Adrenal gland (tissue), 9 donors: ENCODE measurements at regions not wholly inside any gene's neighbourhood (a gene's known extent, or its start where the extent isn't known, plus 50 kb on each side); places are given as distances from the start of the nearest gene placed in this dataset.

Experiments used
- DNase-seq, 7 donors: peaks; one replicate each; pipeline ENCODE4 v3.0.0-alpha.2; 2019 to 2020
- H3K27ac ChIP-seq, 5 donors: fragments of 200-600 bp; sonication (generic) in 4 of 5; 1 replicate in 3 of 5; 2 replicates in 2 of 5; pipeline versions ENCODE4 v1.5.1 to v1.8.0; 2016 to 2020; ENCODE audit warnings: mild to moderate bottlenecking in 1 of 5
- H3K27me3 ChIP-seq: fragments of 200-600 bp; 2 replicates; pipeline ENCODE4 v1.8.0; 2021
- H3K36me3 ChIP-seq, 2 donors: fragments of 200-600 bp; replicated peaks in 1 of 2; 1 replicate in 1 of 2; 2 replicates in 1 of 2; pipeline versions ENCODE4 v1.5.1 to v1.8.0; 2018 to 2022
- H3K4me1 ChIP-seq, 2 donors: fragments of 200-600 bp; replicated peaks in 1 of 2; 1 replicate in 1 of 2; 2 replicates in 1 of 2; pipeline versions ENCODE4 v1.5.1 to v1.8.0; 2018 to 2021
- H3K4me3 ChIP-seq, 4 donors: fragments of 200-600 bp; sonication (generic) in 3 of 4; one replicate each; pipeline ENCODE4 v1.5.1; 2016 to 2018
- H3K9me3 ChIP-seq, 3 donors: fragments of 200-600 bp; sonication (generic) in 1 of 3; replicated peaks in 1 of 3; 1 replicate in 2 of 3; 2 replicates in 1 of 3; pipeline versions ENCODE4 v1.5.1 to v1.8.0; 2016 to 2021
- CTCF ChIP-seq, 6 experiments: fragments of 450-650 bp in 4 of 6; fragments of 200-600 bp in 2 of 6; sonication (generic) in 1 of 6; IDR thresholded peaks; 1 replicate in 5 of 6; 2 replicates in 1 of 6; pipeline versions ENCODE4 v1.5.1 to v1.8.0; 2016 to 2021; ENCODE audit warnings: antibody characterized with exemption in 6 of 6, mild to moderate bottlenecking in 2 of 6, moderate library complexity in 1 of 6
- POLR2A ChIP-seq, 2 donors: fragments of 450-650 bp; IDR thresholded peaks; one replicate each; pipeline ENCODE4 v1.6.1; 2017; ENCODE audit warnings: antibody characterized with exemption in 2 of 2, mild to moderate bottlenecking in 2 of 2, moderate library complexity in 1 of 2
- WGBS, 4 donors: extraction: QIAGEN DNeasy Blood & Tissue Kit in 2 of 4; methylation state at CpG; one replicate each; pipeline versions ENCODE4 v1.1.5 to v1.1.7; 2013 to 2017; 5-methylcytosine and 5-hydroxymethylcytosine counted together
- intact Hi-C, 2 donors: fragments of 100-400 bp; cut with DNase I; formaldehyde crosslinking; loops; one replicate each; pipeline versions ENCODE4 v1.14.1 to v1.15.0; 2022 to 2023
- donor health status: healthy with polysubstance abuse.
- donor health status: Bipolar disorder and iron deficiency.
- donor health status: DM: yes; HTN: yes; CAD: no.
- donor health status: DM: no; HTN: no; CAD: no.
- donor health status: DM: no; HTN: no; CAD: no.

GRCh38 chr10:80730522-80730921, 192.8 kb downstream of the SH2D4B start:
- no peak overlapping the region for H3K4me3 ChIP-seq
- H3K4me1 ChIP-seq, result no peaks in the 10 kb centered on the region
- TF ChIP-seq CTCF (IDR thresholded peaks at IDR 0.05), result no peak
- H3K36me3 ChIP-seq, result no peaks in the 10 kb centered on the region
- 34 to 46% (median 42%) methylated on average over 2 of the region's 2 CpGs for WGBS, 4 donors
- no peaks in the 10 kb centered on the region for H3K9me3 ChIP-seq
- no peaks in the 10 kb centered on the region for H3K27me3 ChIP-seq
- DNase-seq, result no peak
- intact Hi-C loops, result no loop called here
- no peak overlapping the region for H3K27ac ChIP-seq

- intact Hi-C loops, result no loop called here
- no peak for TF ChIP-seq POLR2A (IDR thresholded peaks at IDR 0.05)
- TF ChIP-seq CTCF (IDR thresholded peaks at IDR 0.05), result no peak
- Histone ChIP-seq H3K4me3 (no peak overlapping the region), H3K27ac (no peak overlapping the region), H3K27me3 (no peaks in the 10 kb centered on the region), H3K4me1 (no peaks in the 10 kb centered on the region), H3K9me3 (no peaks in the 10 kb centered on the region), H3K36me3 (no peaks in the 10 kb centered on the region)
- no peak for DNase-seq
These were observed 196.9 kb downstream of the SH2D4B start for GRCh38 chr10:80734589-80734988.

- intact Hi-C loops, result no loop called here
- 59 to 69% (median 64%) methylated on average over 2 of the region's 2 CpGs for WGBS, 4 donors
These were observed 199.5 kb downstream of the SH2D4B start for GRCh38 chr10:80737209-80737608.

GRCh38 chr10:80739328-80739727, 201.6 kb downstream of the SH2D4B start:
- no peak for DNase-seq
- H3K27me3 ChIP-seq, result no peaks in the 10 kb centered on the region
- no peak for TF ChIP-seq CTCF (IDR thresholded peaks at IDR 0.05)
- no peak for TF ChIP-seq POLR2A (IDR thresholded peaks at IDR 0.05)
- H3K27ac ChIP-seq, result no peak overlapping the region
- no peaks in the 10 kb centered on the region for H3K9me3 ChIP-seq
- WGBS, 4 donors, result 77 to 89% (median 80%) methylated on average over 6 of the region's 6 CpGs
- intact Hi-C loops, result no loop called here
- H3K4me1 ChIP-seq, result no peaks in the 10 kb centered on the region
- H3K36me3 ChIP-seq, result no peaks in the 10 kb centered on the region
- H3K4me3 ChIP-seq, result no peak overlapping the region

More at GRCh38 chr10:80737209-80737608, 199.5 kb downstream of the SH2D4B start:
- no peak for DNase-seq
- Histone ChIP-seq H3K4me3 (no peak overlapping the region), H3K27ac (no peak overlapping the region), H3K27me3 (no peaks in the 10 kb centered on the region), H3K36me3 (no peaks in the 10 kb centered on the region), H3K9me3 (no peaks in the 10 kb centered on the region), H3K4me1 (no peaks in the 10 kb centered on the region)
- TF ChIP-seq CTCF (IDR thresholded peaks at IDR 0.05) (no peak), POLR2A (IDR thresholded peaks at IDR 0.05) (no peak)
